ENCODE measurements at regions not wholly inside any gene's neighbourhood (a gene's known extent, or its start where the extent isn't known, plus 50 kb on each side); places are given as distances from the start of the nearest gene placed in this dataset.

- Mint-ChIP-seq H3K4me1 (ENCODE audit: insufficient read depth, unreplicated experiment) (no peaks in the 10 kb centered on the region), H3K36me3 (ENCODE audit: insufficient read depth, unreplicated experiment) (no peaks in the 10 kb centered on the region), H3K4me3 (ENCODE audit: unreplicated experiment) (no peak overlapping the region), H3K9me3 (ENCODE audit: unreplicated experiment) (no peaks in the 10 kb centered on the region), H3K27me3 (ENCODE audit: insufficient read depth, unreplicated experiment) (no peaks in the 10 kb centered on the region), H3K27ac (ENCODE audit: low read depth, unreplicated experiment) (no peak overlapping the region)
- no peak for TF ChIP-seq CTCF (IDR thresholded peaks at IDR 0.05; ENCODE audit: unreplicated experiment)
- POLR2A ChIA-PET, result no interaction called here
- intact Hi-C loops (cut with micrococcal nuclease), result no loop called here
- CTCF ChIA-PET, result no interaction called here
- DNase-seq (ENCODE audit: unreplicated experiment), result no peak
- no TSS peak for BruUV-seq (replicated peaks)
Measured at GRCh38 chr6:19039287-19039686, 652.1 kb downstream of the RNF144B start.

GRCh38 chr6:19041906-19042305 lies 654.8 kb downstream of the RNF144B start:
- no peaks in the 10 kb centered on the region for H3K4me1 Mint-ChIP-seq (ENCODE audit: insufficient read depth, unreplicated experiment)
- no peaks in the 10 kb centered on the region for H3K9me3 Mint-ChIP-seq (ENCODE audit: unreplicated experiment)
- no peaks in the 10 kb centered on the region for H3K36me3 Mint-ChIP-seq (ENCODE audit: insufficient read depth, unreplicated experiment)
- CTCF ChIA-PET, result interaction anchor here (0.8 kb wide), 1 partner anchor 622 kb away, joined by 3 read pairs; no protein-coding TSS in a partner anchor
- H3K27ac Mint-ChIP-seq (ENCODE audit: low read depth, unreplicated experiment), result no peak overlapping the region
- TF ChIP-seq CTCF (IDR thresholded peaks at IDR 0.05; ENCODE audit: unreplicated experiment), result no peak
- H3K27me3 Mint-ChIP-seq (ENCODE audit: insufficient read depth, unreplicated experiment), result no peaks in the 10 kb centered on the region
- BruUV-seq (replicated peaks), result no TSS peak
- intact Hi-C loops (cut with micrococcal nuclease), result no loop called here
- DNase-seq (ENCODE audit: unreplicated experiment), result no peak
- POLR2A ChIA-PET, result no interaction called here
- H3K4me3 Mint-ChIP-seq (ENCODE audit: unreplicated experiment), result no peak overlapping the region

- POLR2A ChIA-PET, result interaction anchor here (0.7 kb wide), 1 partner anchor 803 kb away, joined by 3 read pairs; no protein-coding TSS in a partner anchor
- DNase-seq (ENCODE audit: unreplicated experiment), result no peak
- H3K4me1 Mint-ChIP-seq (ENCODE audit: insufficient read depth, unreplicated experiment), result no peaks in the 10 kb centered on the region
- BruUV-seq (replicated peaks), result no TSS peak
- no peaks in the 10 kb centered on the region for H3K36me3 Mint-ChIP-seq (ENCODE audit: insufficient read depth, unreplicated experiment)
- TF ChIP-seq CTCF (IDR thresholded peaks at IDR 0.05; ENCODE audit: unreplicated experiment), result no peak
- CTCF ChIA-PET, result interaction anchor here (0.8 kb wide), 1 partner anchor 621 kb away, joined by 3 read pairs; no protein-coding TSS in a partner anchor
- H3K4me3 Mint-ChIP-seq (ENCODE audit: unreplicated experiment), result no peak overlapping the region
- intact Hi-C loops (cut with micrococcal nuclease), result no loop called here
- no peaks in the 10 kb centered on the region for H3K9me3 Mint-ChIP-seq (ENCODE audit: unreplicated experiment)
- H3K27ac Mint-ChIP-seq (ENCODE audit: low read depth, unreplicated experiment), result no peak overlapping the region
- H3K27me3 Mint-ChIP-seq (ENCODE audit: insufficient read depth, unreplicated experiment), result no peaks in the 10 kb centered on the region
Measured at GRCh38 chr6:19042420-19042819, 655.3 kb downstream of the RNF144B start.

- H3K27me3 Mint-ChIP-seq (ENCODE audit: insufficient read depth, unreplicated experiment), result no peaks in the 10 kb centered on the region
- no peaks in the 10 kb centered on the region for H3K36me3 Mint-ChIP-seq (ENCODE audit: insufficient read depth, unreplicated experiment)
- POLR2A ChIA-PET, result no interaction called here
- H3K9me3 Mint-ChIP-seq (ENCODE audit: unreplicated experiment), result no peaks in the 10 kb centered on the region
- no TSS peak for BruUV-seq (replicated peaks)
- H3K4me1 Mint-ChIP-seq (ENCODE audit: insufficient read depth, unreplicated experiment), result peaks cover 5% of the 10 kb centered on the region
- TF ChIP-seq CTCF (IDR thresholded peaks at IDR 0.05; ENCODE audit: unreplicated experiment), result no peak
- intact Hi-C loops (cut with micrococcal nuclease), result no loop called here
- no peak for DNase-seq (ENCODE audit: unreplicated experiment)
- CTCF ChIA-PET, result interaction anchor here (0.6 to 1.2 kb wide), 3 partner anchors 26 to 810 kb away, joined by 3 read pairs; no protein-coding TSS in a partner anchor
- H3K4me3 Mint-ChIP-seq (ENCODE audit: unreplicated experiment), result no peak overlapping the region
- H3K27ac Mint-ChIP-seq (ENCODE audit: low read depth, unreplicated experiment), result no peak overlapping the region
Measured at GRCh38 chr6:19050765-19051164, 663.6 kb downstream of the RNF144B start.

Data from MCF 10A (cell line).